Keratinocyte (primary cell): ENCODE measurements at regions not wholly inside any gene's neighbourhood (a gene's known extent, or its start where the extent isn't known, plus 50 kb on each side); places are given as distances from the start of the nearest gene placed in this dataset.

Experiments
- DNase-seq: peaks from one replicate; pipeline ENCODE4 v3.0.0-alpha.2; 2011; ENCODE audit warnings: low read depth, missing footprints, low spot score
- FAIRE-seq: peaks from 2 replicates; lab custom pipeline; 2011; peaks lifted over from hg19 to GRCh38; lab: Jason Lieb, UNC
- H2AFZ ChIP-seq: 2 replicates; pipeline ENCODE4 v1.6.0; 2012; ENCODE audit warnings: low read length, control low read depth, inconsistent platforms; ENCODE audit not compliant: control insufficient read depth
- H3K27ac ChIP-seq: 2 replicates; pipeline ENCODE4 v1.5.1; 2011; ENCODE audit warnings: low read length; ENCODE audit not compliant: control insufficient read depth, insufficient read depth
- H3K27me3 ChIP-seq: 3 replicates; pipeline ENCODE4 v1.6.0; 2011; ENCODE audit warnings: low read length; ENCODE audit not compliant: control insufficient read depth, insufficient read depth; ENCODE audit errors: extremely low read depth
- H3K36me3 ChIP-seq, 2 experiments: 2 replicates in 1 of 2; 3 replicates in 1 of 2; pipeline ENCODE4 v1.5.1; 2011; ENCODE audit warnings: low read length in 2 of 2, mild to moderate bottlenecking in 1 of 2; ENCODE audit not compliant: control insufficient read depth in 2 of 2, insufficient read depth in 2 of 2; ENCODE audit errors: extremely low read depth in 1 of 2
- H3K4me1 ChIP-seq: 3 replicates; pipeline ENCODE4 v1.5.1; 2011; ENCODE audit warnings: low read length; ENCODE audit not compliant: control insufficient read depth, insufficient read depth; ENCODE audit errors: extremely low read depth
- H3K4me2 ChIP-seq: 3 replicates; pipeline ENCODE4 v1.6.0; 2011; ENCODE audit warnings: low read depth, low read length; ENCODE audit not compliant: control insufficient read depth, insufficient read depth; ENCODE audit errors: extremely low read depth
- H3K4me3 ChIP-seq, 3 experiments: fragments of 200-600 bp in 1 of 3; sonication (generic) in 1 of 3; 2 replicates in 2 of 3; 3 replicates in 1 of 3; pipeline ENCODE4 v1.5.1; 2011 to 2016; ENCODE audit warnings: low read length in 3 of 3, mild to moderate bottlenecking in 3 of 3, control low read depth in 2 of 3, inconsistent platforms in 1 of 3, low read depth in 1 of 3, mixed read lengths in 1 of 3, mixed run types in 1 of 3, moderate library complexity in 1 of 3; ENCODE audit not compliant: control insufficient read depth in 2 of 3, insufficient read depth in 2 of 3; ENCODE audit errors: extremely low read depth in 1 of 3
- H3K79me2 ChIP-seq: 2 replicates; pipeline ENCODE4 v1.6.0; 2012; ENCODE audit warnings: low read length; ENCODE audit not compliant: control insufficient read depth, insufficient read depth
- H3K9ac ChIP-seq: 3 replicates; pipeline ENCODE4 v1.6.0; 2011; ENCODE audit warnings: low read length; ENCODE audit not compliant: control insufficient read depth, insufficient read depth; ENCODE audit errors: extremely low read depth
- H3K9me1 ChIP-seq: 3 replicates; pipeline ENCODE4 v1.6.0; 2011; ENCODE audit warnings: low read length; ENCODE audit not compliant: control insufficient read depth, insufficient read depth; ENCODE audit errors: extremely low read depth
- H3K9me3 ChIP-seq: 2 replicates; pipeline ENCODE4 v1.5.1; 2012; ENCODE audit warnings: low read depth, low read length; ENCODE audit not compliant: control insufficient read depth
- H4K20me1 ChIP-seq: 3 replicates; pipeline ENCODE4 v1.6.0; 2011; ENCODE audit warnings: low read length; ENCODE audit not compliant: control insufficient read depth, insufficient read depth; ENCODE audit errors: extremely low read depth
- CTCF ChIP-seq, 3 experiments: IDR thresholded peaks in 1 of 3; conservative IDR thresholded peaks in 1 of 3; optimal IDR thresholded peaks in 1 of 3; 2 replicates in 2 of 3; 3 replicates in 1 of 3; pipeline versions ENCODE3 to v1.5.1; 2011; ENCODE audit warnings: low read length in 3 of 3, mild to moderate bottlenecking in 3 of 3, moderate library complexity in 2 of 3, control low read depth in 1 of 3, inconsistent platforms in 1 of 3; ENCODE audit not compliant: insufficient read depth in 2 of 3; ENCODE audit errors: extremely low read depth in 1 of 3
- EZH2 ChIP-seq: IDR thresholded peaks from one replicate; pipeline ENCODE4 v1.6.1; 2012; ENCODE audit warnings: inconsistent platforms, mild to moderate bottlenecking, low read length, moderate library complexity
- dilution Hi-C: fragments of 300-500 bp; cut with MboI; formaldehyde crosslinking; loops from one replicate; pipeline ENCODE4 v1.7.0; 2020; ENCODE audit warnings: low sequenced_read_pairs; ENCODE audit not compliant: extremely low pct_ligation_motif_present

- H3K9ac ChIP-seq, result no peak overlapping the region
- dilution Hi-C loops, result no loop called here
- no peaks in the 10 kb centered on the region for H4K20me1 ChIP-seq
- no peaks in the 10 kb centered on the region for H3K27me3 ChIP-seq
- no peak overlapping the region for H2AFZ ChIP-seq
- no peaks in the 10 kb centered on the region for H3K36me3 ChIP-seq
- TF ChIP-seq EZH2 (no peak), CTCF (optimal IDR thresholded peaks at IDR 0.05 in 1 of 3, IDR thresholded peaks at IDR 0.05 in 1 of 3, conservative IDR thresholded peaks at IDR 0.05 in 1 of 3; ENCODE audit: extremely low read depth in 1 of 3, insufficient read depth in 2 of 3, low read length in 3 of 3) (no peak)
- H3K4me3 ChIP-seq, result no peak overlapping the region
- no peaks in the 10 kb centered on the region for H3K9me3 ChIP-seq
- DNase-seq (no peak), FAIRE-seq (no peak)
- no peak overlapping the region for H3K27ac ChIP-seq
- no peaks in the 10 kb centered on the region for H3K9me1 ChIP-seq
- no peaks in the 10 kb centered on the region for H3K79me2 ChIP-seq
- H3K4me2 ChIP-seq, result no peak overlapping the region
- no peaks in the 10 kb centered on the region for H3K4me1 ChIP-seq
Measured at GRCh38 chr5:125450771-125451170, 704.3 kb upstream of the ZNF608 start.

- H3K4me1 ChIP-seq, result no peaks in the 10 kb centered on the region
- no peaks in the 10 kb centered on the region for H4K20me1 ChIP-seq
- dilution Hi-C loops, result no loop called here
- TF ChIP-seq EZH2 (no peak), CTCF (optimal IDR thresholded peaks at IDR 0.05 in 1 of 3, IDR thresholded peaks at IDR 0.05 in 1 of 3, conservative IDR thresholded peaks at IDR 0.05 in 1 of 3; ENCODE audit: extremely low read depth in 1 of 3, insufficient read depth in 2 of 3, low read length in 3 of 3) (no peak)
- H2AFZ ChIP-seq, result no peak overlapping the region
- H3K9me3 ChIP-seq, result no peaks in the 10 kb centered on the region
- no peaks in the 10 kb centered on the region for H3K36me3 ChIP-seq
- FAIRE-seq (no peak), DNase-seq (no peak)
- no peak overlapping the region for H3K9ac ChIP-seq
- no peaks in the 10 kb centered on the region for H3K9me1 ChIP-seq
- no peak overlapping the region for H3K4me2 ChIP-seq
- H3K4me3 ChIP-seq, result no peak overlapping the region
- H3K27me3 ChIP-seq, result no peaks in the 10 kb centered on the region
- no peak overlapping the region for H3K27ac ChIP-seq
- no peaks in the 10 kb centered on the region for H3K79me2 ChIP-seq
Measured at GRCh38 chr5:125451622-125452021, 705.2 kb upstream of the ZNF608 start.
